ENCODE measurements at regions not wholly inside any gene's neighbourhood (a gene's known extent, or its start where the extent isn't known, plus 50 kb on each side); places are given as distances from the start of the nearest gene placed in this dataset.
"Not testable (repeated sequence)": the region's sequence is repeated elsewhere in the genome, so short reads cannot be mapped to it uniquely, and the experiment has no call there.

GRCh38 chr16:58885528-58886170 is 151.5 kb upstream of the GOT2 start:
- no peak overlapping the region for H3K27ac ChIP-seq
- TF ChIP-seq CTCF (conservative IDR thresholded peaks at IDR 0.05) (no peak), ZFX (IDR thresholded peaks at IDR 0.05) (no peak)

- H3K27ac ChIP-seq: no peak overlapping the region
- TF ChIP-seq ZFX (IDR thresholded peaks at IDR 0.05) (no peak), CTCF (conservative IDR thresholded peaks at IDR 0.05) (no peak)
Measured at GRCh38 chr16:58884141-58884540, 150.0 kb upstream of the GOT2 start.

GRCh38 chr16:58883131-58883530 is 149.0 kb upstream of the GOT2 start:
- H3K27ac ChIP-seq: no peak overlapping the region
- TF ChIP-seq CTCF (conservative IDR thresholded peaks at IDR 0.05) (no peak), ZFX (IDR thresholded peaks at IDR 0.05) (no peak)

GRCh38 chr16:58882292-58882691 is 148.2 kb upstream of the GOT2 start:
- H3K27ac ChIP-seq: no peak overlapping the region
- TF ChIP-seq CTCF (conservative IDR thresholded peaks at IDR 0.05): no peak
- TF ChIP-seq ZFX (IDR thresholded peaks at IDR 0.05): no peak

GRCh38 chr16:58878641-58879040 is 144.5 kb upstream of the GOT2 start:
- H3K27ac ChIP-seq: not testable (repeated sequence)

- no peak overlapping the region for H3K27ac ChIP-seq
- TF ChIP-seq ZFX (IDR thresholded peaks at IDR 0.05) (no peak), CTCF (conservative IDR thresholded peaks at IDR 0.05) (no peak)
Measured at GRCh38 chr16:58866935-58867334, 132.8 kb upstream of the GOT2 start.

- TF ChIP-seq CTCF (conservative IDR thresholded peaks at IDR 0.05) (no peak), ZFX (IDR thresholded peaks at IDR 0.05) (no peak)
Measured at GRCh38 chr16:58863761-58864160, 129.6 kb upstream of the GOT2 start.

DNA sequence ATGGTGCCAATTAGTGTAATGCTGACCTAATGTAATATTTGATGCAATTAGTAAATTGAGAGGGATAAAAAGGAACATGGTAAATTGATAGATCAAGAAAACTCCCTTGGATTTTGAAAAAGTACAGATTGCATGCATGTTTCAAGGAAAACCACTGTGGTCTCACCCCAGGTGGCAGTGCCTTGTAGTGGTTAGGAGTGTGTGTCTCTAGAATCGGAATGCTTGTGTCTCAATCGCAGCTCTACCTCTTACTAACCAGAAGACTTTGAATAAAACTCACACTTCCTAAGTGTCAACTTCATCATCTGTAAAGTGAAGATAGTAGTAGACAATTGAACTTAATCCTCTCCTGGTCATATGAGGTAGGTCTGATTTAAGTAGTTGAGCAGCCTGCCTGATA is 128.9 kb upstream of the GOT2 start:
- no peak for TF ChIP-seq CTCF (conservative IDR thresholded peaks at IDR 0.05)
- TF ChIP-seq ZFX (IDR thresholded peaks at IDR 0.05): no peak
- H3K27ac ChIP-seq: no peak overlapping the region

More at GRCh38 chr16:58863761-58864160, 129.6 kb upstream of the GOT2 start:
- no peak overlapping the region for H3K27ac ChIP-seq
